ENCODE measurements at regions not wholly inside any gene's neighbourhood (a gene's known extent, or its start where the extent isn't known, plus 50 kb on each side); places are given as distances from the start of the nearest gene placed in this dataset.

DNA sequence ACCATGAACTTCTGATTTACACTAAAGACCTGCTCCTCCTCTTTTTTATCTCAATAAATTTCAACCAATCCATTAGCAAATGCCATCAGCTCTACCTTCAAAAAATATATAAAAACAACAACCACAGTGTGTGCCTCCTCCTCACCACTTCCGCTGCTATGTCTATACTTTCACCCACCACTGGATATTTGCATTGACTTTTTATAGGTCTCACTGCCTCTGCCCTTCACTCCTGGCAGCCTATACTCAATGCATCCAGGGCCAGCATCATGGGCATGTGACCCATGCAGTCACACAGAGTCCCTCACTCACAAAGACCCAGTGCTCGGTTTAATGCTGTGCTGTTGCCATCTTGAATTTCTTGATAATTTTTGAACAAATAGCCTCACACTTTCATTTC lies 53.5 kb upstream of the CCDC54 start:
- TF ChIP-seq, protein P1, sequence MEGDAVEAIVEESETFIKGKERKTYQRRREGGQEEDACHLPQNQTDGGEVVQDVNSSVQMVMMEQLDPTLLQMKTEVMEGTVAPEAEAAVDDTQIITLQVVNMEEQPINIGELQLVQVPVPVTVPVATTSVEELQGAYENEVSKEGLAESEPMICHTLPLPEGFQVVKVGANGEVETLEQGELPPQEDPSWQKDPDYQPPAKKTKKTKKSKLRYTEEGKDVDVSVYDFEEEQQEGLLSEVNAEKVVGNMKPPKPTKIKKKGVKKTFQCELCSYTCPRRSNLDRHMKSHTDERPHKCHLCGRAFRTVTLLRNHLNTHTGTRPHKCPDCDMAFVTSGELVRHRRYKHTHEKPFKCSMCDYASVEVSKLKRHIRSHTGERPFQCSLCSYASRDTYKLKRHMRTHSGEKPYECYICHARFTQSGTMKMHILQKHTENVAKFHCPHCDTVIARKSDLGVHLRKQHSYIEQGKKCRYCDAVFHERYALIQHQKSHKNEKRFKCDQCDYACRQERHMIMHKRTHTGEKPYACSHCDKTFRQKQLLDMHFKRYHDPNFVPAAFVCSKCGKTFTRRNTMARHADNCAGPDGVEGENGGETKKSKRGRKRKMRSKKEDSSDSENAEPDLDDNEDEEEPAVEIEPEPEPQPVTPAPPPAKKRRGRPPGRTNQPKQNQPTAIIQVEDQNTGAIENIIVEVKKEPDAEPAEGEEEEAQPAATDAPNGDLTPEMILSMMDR (IDR thresholded peaks at IDR 0.05), result no peak
- H3K27ac ChIP-seq, result no peak overlapping the region
- H3K36me3 ChIP-seq, result no peaks in the 10 kb centered on the region
- H3K9ac ChIP-seq (ENCODE audit: low read depth in 2 of 2, low read length in 2 of 2), result no peak overlapping the region
- no peak overlapping the region for H3K4me3 ChIP-seq
- no peaks in the 10 kb centered on the region for H3K4me1 ChIP-seq
- no peaks in the 10 kb centered on the region for H3K27me3 ChIP-seq
- H3K9me3 ChIP-seq, result no peaks in the 10 kb centered on the region
- intact Hi-C loops (cut with DNase I), result no loop called here
- DNase-seq, result no peak

DNA sequence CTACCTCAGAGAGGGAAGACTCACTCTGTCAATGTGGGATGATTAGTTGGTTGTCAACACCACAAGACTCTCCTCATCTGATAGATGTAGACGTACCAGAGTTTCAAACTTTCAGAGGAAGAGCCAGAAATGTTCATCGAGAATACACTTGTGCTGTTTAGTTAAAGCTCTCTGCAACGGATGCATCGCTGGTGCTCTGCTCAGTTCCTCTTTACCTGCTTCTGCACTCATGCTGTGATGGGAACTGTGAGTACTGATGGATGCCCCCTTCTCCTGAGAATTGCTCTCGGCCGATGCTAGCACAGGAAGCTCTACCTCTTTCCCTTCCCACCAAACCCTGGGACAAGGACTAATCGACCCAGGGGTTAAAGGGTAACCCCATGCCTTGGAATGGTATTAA lies 51.8 kb upstream of the CCDC54 start:
- H3K4me1 ChIP-seq, result no peaks in the 10 kb centered on the region
- no peaks in the 10 kb centered on the region for H3K9me3 ChIP-seq
- H3K4me3 ChIP-seq, result no peak overlapping the region
- no peak for DNase-seq
- no peak overlapping the region for H3K9ac ChIP-seq (ENCODE audit: low read depth in 2 of 2, low read length in 2 of 2)
- no peak overlapping the region for H3K27ac ChIP-seq
- intact Hi-C loops (cut with DNase I), result no loop called here
- TF ChIP-seq, protein P1 (IDR thresholded peaks at IDR 0.05), result no peak
- H3K36me3 ChIP-seq, result no peaks in the 10 kb centered on the region
- H3K27me3 ChIP-seq, result no peaks in the 10 kb centered on the region

Data from colonic mucosa (tissue), 4 donors.